ENCODE measurements at regions not wholly inside any gene's neighbourhood (a gene's known extent, or its start where the extent isn't known, plus 50 kb on each side); places are given as distances from the start of the nearest gene placed in this dataset.

- DNase-seq, result no peak
These were observed 303.9 kb upstream of the HDAC4 start for GRCh38 chr2:239704737-239705136.

GRCh38 chr2:239703834-239704233, 303.0 kb upstream of the HDAC4 start:
- no peak for DNase-seq

- peak in 8 of 14 donors; percentile 26 to 52 (median 36) for DNase-seq
These were observed 300.0 kb upstream of the HDAC4 start for GRCh38 chr2:239700686-239701345.

DNA sequence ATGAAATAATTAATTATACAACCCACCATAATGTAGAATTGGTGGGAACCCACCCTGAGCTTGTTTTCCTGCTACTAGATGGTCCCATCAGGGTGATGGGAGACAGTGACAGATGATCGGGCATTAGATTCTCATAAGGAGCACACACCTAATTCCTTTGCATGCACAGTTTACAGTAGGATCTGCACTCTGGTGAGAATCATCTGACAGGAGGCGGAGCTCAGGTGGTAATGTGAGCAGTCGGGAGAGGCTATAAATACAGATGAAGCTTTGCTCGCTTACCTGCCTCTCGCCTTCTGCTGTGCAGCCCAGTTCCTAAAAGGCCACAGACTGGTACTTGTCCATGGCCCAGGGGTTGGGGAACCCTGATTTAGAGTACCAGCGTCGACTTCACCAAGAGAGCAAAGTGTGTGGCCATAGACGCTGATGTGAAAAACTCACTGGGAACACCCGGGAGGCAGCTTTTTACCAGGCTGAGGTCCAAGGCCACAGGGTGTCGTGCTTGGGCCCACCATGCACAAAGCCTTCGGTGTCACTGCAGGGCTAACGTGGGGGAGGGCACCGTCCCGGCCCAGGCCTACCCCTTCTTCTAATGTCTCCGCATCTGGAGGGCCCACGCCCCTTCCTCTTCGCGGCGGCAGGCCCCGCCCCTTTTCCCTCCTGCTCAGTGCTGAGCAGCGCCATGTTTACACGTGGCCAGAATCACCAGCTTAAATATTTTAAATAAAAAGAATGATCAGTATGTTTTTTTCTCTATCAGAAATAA, 296.8 kb upstream of the HDAC4 start:
- no peak for DNase-seq

- no peak for DNase-seq
These were observed 295.9 kb upstream of the HDAC4 start for GRCh38 chr2:239696559-239697207.

DNA sequence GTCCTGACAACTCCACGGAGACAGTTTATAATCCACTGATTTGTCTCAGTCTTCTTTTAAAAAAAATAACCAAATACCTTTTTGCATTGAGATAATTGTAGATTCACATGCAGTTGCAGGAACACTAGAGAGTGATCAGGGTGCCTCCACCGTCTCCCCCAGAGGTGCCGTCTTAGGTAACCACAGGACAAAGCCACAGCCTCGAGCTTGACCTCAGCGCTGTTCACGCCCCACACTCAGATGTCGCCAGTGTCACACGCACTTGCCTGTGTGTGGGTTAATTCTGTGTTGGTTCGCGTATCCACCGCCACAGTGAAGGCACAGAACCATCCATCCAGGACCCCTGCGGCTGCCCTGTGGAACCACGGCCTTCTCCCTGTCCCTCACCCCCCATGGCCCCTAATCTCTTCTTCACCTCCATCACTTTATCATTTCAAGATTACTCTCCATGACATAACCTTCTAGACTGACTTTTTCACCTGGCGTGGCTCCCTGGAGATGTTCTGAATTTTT, 295.0 kb upstream of the HDAC4 start:
- no peak for DNase-seq

GRCh38 chr2:239695106-239695727, 294.4 kb upstream of the HDAC4 start:
- DNase-seq, result no peak

GRCh38 chr2:239694487-239694886, 293.7 kb upstream of the HDAC4 start:
- DNase-seq, result no peak

DNA sequence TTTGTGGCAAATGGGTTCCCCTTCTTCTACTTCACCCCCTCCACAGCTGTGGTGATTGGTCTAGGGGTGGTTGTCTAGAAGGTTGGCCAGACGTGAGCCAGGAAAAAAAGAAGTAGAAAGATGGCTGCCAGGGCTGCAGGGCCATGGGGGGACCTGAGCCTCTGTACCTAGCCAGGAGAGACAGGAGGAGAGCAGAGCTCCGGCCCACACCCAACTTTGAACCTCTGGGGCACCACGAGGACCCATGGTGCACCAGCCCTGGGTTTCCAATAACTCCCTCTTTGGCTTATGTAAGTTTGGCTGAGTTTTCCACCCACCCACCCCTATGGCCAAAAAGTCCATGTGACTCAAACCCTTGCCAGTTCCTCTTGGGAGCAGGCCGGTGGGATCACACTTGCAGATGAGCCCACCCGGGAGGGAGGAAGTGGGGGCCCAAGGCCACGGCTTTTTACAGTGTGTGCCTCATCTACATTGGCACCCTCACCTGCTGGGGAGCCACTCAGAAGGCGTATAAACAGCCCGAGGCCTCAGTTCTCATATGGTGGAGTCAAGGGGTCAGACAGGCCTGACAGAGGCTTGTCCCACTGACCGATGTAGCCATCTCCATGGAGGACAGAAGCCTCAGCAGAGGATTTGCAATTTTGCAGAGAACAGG, 293.1 kb upstream of the HDAC4 start:
- no peak for DNase-seq

GRCh38 chr2:239693330-239693729, 292.5 kb upstream of the HDAC4 start:
- no peak for DNase-seq

- DNase-seq, result no peak
These were observed 292.1 kb upstream of the HDAC4 start for GRCh38 chr2:239692919-239693318.

DNA sequence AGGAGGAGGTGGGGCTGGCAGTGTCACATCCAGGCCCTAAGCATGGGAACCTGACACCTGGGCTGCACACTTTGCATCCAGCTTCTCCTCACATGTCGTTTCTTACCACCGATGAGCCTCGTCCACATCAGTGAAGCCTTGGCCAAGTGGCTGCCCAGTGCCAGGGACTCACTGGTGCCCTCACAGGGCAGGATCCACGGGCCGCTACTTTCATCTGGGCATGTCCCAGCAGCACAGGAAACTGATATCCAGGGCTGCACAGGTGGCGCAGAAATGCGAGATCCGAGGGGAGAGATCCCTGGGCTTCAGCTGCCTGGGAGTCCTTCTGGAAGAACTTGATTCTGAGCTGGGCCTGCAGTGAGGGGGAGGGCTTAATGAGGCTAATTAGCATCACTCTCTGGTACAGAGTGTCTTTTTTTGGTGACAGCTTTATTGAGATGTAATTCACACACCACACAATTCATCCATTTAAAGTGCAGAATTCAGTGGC, 291.6 kb upstream of the HDAC4 start:
- peak in 2 of 14 donors; percentile 14 to 17 for DNase-seq

DNA sequence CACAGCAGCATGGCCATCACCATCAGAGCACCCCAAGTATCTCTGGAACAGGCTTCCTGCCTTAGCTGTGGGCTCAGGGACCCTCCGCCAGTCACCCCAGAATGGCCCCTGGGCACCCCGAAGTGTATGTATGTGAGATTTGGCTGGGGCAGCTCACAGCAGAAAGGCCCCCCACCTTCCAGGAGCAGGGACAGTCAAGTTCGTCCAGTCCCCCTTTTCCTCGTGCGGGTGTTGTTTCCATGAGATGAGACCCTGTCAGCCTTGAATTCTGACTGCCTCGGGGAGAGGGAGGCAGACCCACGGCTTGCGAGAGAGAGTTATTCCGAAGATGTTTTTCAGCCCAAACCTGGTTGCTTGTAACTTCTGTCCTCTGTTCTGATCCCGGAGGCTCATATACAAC, 290.9 kb upstream of the HDAC4 start:
- no peak for DNase-seq

DNA sequence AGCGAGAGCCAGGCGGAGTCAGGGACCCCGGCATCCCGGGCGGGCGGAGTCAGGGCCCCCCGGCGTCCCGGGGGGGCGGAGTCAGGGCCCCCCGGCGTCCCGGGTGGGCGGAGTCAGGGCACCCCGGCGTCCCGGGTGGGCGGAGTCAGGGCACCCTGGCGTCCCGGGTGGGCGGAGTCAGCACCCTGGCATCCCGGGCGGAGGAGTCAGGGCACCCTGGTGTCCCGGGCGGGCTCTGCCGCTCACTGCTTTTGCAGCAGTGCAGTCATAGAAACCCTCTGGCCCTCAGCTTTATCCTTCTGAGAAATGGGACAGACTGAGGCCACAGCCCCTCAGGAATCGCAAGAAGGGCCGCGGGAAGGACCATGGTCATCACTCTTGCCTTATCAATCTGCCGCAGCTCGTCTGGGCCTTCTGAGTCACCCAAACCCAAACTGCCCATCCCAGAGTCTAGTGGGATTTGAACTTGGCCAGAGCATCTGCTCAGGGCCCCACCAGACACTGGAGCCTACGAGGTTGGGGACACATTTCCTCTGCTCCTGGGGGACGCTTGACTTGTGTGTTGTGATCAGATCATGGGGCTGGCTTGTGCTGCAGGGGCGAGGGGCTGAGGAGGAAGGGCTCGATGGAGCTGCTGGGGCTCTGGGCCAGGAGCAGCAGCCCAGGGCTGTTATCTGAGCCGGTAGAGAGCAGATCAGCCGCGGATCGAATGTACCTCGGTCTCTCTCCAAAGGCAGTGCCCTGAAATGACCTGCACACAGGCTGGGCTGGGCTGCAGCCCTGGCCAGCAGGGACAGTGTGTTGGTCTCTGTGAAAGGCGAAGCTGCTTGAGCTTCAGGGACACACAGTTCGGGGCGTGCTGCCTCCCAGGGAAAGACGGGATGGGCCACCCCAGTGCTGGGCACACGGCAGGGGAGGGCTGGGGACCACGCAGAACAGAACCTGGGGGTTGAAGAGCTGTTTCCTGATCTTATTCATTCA, 290.1 kb upstream of the HDAC4 start:
- DNase-seq, result peak in 4 of 14 donors; percentile 16 to 57 (median 30)

DNA sequence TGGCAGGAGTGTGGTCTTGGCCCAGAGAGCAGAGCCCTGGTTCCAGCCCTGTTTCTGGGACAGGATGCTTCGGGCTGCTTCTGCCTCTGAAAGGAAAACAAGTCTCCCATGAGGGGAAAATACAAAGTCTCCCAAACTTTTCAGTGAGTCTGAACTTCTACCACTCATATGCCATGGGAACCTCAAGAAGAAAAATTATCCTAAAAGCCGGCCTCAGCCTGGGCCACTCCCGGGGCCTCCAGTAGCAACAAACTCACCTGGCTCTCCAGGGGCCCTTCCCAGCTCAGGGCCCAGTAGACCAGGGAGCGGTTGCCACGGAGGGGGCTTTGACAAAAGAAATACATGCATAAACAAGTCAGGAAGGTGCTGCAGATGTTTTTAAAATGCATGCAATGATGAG, 289.2 kb upstream of the HDAC4 start:
- DNase-seq, result no peak

DNA sequence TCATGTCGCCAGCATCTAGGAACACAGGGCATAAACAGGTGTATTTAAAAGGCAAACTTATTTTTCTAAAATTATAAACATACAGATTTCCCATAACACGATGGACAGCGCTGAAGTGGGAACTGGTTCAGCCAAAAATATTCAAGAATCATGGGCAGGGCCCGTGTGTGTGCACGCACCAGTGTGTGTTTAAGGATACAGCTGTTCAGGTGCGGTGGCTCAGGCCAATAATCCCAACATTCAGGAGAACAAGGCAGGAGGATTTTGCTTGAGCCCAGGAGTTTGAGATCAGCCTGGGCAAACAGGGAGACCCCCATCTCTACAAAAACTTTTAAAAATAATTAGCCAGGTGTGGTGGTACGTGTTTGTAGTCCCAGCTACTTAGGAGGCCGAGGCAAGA, 288.6 kb upstream of the HDAC4 start:
- DNase-seq, result no peak

GRCh38 chr2:239688840-239689239, 288.0 kb upstream of the HDAC4 start:
- no peak for DNase-seq

GRCh38 chr2:239688122-239688681, 287.4 kb upstream of the HDAC4 start:
- no peak for DNase-seq

DNA sequence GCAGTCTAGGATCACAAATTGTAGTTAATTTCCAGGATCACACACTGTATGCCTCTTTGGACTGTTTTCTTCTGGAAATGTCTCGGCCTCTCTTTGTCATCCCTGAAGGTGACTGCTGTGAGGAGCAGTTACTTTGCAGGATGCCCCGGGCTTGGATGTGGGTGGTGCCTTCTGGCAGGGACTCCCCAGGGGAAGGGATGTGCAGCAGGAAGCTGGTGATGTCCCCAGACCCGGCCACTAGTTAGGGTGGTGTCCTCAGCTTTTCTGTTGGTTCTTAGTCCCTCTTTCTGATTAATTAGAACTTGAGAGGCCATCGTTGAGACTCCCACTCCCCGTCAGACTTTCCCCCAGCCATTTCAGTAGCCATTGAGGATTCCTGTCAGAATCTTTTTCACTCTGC, 286.6 kb upstream of the HDAC4 start:
- DNase-seq, result no peak

GRCh38 chr2:239685965-239686364, 285.1 kb upstream of the HDAC4 start:
- DNase-seq, result no peak

- no peak for DNase-seq
These were observed 284.7 kb upstream of the HDAC4 start for GRCh38 chr2:239685556-239685955.
